OCI-LY1 (cell line): ENCODE measurements at regions not wholly inside any gene's neighbourhood (a gene's known extent, or its start where the extent isn't known, plus 50 kb on each side); places are given as distances from the start of the nearest gene placed in this dataset.

Experiments
- EZH2 ChIP-seq: fragments of 200-600 bp; sonication (generic), shearing (Covaris generic); IDR thresholded peaks from 2 replicates; pipeline ENCODE4 v1.8.0; 2017; ENCODE audit warnings: borderline replicate concordance, mixed run types, mild to moderate bottlenecking, antibody characterized with exemption, low read length, moderate library complexity, mixed read lengths
- TF ChIP-seq, protein P1 (sequence below): fragments of 200-600 bp; sonication (generic), shearing (Covaris generic); IDR thresholded peaks from 2 replicates; pipeline ENCODE4 v1.5.1; 2017; ENCODE audit warnings: mild to moderate bottlenecking, antibody characterized with exemption, low read length, moderate library complexity, mixed read lengths

- TF ChIP-seq EZH2, result no peak
- TF ChIP-seq, protein P1, sequence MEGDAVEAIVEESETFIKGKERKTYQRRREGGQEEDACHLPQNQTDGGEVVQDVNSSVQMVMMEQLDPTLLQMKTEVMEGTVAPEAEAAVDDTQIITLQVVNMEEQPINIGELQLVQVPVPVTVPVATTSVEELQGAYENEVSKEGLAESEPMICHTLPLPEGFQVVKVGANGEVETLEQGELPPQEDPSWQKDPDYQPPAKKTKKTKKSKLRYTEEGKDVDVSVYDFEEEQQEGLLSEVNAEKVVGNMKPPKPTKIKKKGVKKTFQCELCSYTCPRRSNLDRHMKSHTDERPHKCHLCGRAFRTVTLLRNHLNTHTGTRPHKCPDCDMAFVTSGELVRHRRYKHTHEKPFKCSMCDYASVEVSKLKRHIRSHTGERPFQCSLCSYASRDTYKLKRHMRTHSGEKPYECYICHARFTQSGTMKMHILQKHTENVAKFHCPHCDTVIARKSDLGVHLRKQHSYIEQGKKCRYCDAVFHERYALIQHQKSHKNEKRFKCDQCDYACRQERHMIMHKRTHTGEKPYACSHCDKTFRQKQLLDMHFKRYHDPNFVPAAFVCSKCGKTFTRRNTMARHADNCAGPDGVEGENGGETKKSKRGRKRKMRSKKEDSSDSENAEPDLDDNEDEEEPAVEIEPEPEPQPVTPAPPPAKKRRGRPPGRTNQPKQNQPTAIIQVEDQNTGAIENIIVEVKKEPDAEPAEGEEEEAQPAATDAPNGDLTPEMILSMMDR, result no peak
Measured at GRCh38 chr5:15334551-15335266, 165.3 kb upstream of the FBXL7 start.
